HG03196 (cell line): ENCODE measurements at regions not wholly inside any gene's neighbourhood (a gene's known extent, or its start where the extent isn't known, plus 50 kb on each side); places are given as distances from the start of the nearest gene placed in this dataset.

Experiments used
- ATAC-seq: cut with Tn5 transposase; IDR thresholded peaks from one replicate; pipeline ENCODE4 v1.9.1; 2021; ENCODE audit not compliant: unreplicated experiment

DNA sequence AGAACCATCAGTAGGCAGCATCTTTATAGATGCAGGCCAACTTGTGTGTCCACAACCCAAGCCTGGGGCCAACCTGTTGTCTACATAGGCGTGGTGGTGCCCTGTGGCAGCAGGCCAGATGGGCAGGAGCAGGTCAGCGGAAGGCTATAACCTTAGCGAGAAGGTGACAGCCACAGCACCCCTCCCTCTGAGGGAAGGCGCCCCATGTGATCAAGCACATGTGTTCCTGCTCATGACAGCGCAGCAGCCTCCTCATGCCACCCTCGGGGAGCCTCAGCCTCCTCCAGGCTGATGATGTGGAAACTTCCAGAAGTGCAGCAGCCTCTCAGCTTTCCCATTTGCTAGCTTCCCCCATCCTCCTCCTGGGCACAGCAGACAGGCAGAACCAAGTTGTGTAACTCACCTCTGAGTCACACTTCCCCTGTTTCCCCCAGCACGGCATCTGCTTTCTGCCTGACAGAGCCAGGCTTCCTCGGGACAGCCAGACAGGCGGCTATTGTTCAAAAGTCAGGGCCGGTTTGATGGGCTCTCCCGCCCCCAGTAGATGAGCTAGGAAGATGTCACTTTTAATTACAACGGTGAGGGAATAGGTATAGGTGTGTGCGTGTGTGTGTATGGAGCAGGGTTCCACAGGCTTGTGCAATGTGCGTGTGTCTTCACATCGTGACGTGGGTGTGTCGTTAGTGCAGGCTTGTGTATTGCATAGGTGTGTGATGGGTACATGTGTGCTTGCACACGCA, 312.0 kb upstream of the ZMIZ1 start:
- no peak for ATAC-seq

DNA sequence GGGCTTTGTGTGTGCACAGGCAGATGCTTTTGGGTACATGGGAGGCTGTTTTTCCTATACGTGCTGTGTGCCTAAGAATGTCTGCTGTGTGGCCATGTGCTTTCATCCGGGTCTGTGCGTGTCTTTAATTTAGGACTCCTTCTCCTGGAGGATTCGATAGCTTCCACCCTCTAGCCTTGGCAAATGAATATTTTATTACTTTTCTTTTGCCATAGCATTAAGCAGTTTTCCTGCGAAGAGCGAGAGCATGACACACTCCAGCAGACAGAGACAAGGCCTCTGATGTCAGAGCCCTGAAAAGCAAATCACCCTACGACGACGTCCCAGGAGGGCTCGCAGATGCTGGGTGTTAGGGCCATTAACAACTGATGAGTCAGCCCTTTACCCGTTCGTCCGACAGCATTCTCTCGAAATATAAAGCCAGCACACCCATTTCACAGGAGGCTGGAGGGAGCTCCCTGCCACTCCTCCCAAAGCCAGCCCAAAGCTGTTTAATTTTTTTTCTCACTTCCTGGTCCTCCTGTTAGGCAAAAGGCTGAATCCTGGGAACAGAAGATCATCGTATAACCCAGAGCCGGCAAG, 311.3 kb upstream of the ZMIZ1 start:
- no peak for ATAC-seq

DNA sequence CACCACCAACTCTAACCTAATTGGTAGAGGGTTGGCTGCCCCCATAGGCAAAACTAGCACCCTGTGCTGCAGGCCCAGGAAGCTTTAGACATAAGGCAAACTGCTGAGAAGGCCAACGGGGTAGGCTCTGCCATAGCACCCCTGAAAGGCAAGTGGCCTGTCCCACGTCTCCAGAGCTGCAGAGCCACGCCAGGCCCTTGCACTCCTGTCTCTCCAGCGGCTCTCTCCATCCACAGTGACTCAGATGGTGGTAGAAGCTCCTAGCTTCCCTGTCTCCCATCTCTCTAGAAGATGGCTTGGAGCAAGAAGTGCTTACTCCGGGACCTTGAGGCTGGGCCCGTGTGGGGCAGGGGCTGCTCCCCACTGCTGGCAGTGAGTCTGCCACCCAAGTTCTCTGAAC, 310.6 kb upstream of the ZMIZ1 start:
- ATAC-seq: no peak

DNA sequence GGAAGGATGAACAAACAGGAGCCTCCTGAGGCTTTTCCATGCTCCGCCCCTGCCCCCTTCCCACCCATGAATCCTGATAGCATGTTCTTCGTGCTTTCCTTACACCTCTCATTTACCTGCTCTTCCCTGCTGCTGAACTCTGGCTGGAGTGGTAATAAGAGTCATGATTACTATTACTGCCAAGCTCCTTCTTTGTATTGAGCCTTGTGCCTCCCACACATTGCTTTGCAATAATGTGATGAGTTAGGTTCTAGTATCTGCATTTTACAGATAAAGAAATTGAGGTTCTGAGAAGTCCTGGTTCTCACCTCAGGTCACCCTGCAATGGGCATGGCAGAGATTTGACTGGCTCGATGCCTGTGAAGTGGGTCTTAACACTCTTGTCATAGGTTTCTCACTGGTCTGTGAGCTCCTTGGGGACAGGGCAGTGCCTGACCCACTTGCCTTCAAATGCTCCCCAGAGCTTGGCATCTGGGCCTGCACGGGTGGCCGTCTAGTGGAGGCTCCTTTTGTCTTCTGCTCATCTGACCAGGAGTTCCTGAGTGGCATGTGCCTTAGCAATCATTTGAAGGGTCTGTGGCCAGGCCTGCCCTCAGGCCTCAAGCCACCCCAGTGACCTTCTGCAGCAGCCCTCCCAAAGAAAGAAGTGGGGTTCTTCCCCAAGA, 309.2 kb upstream of the ZMIZ1 start:
- ATAC-seq: no peak

DNA sequence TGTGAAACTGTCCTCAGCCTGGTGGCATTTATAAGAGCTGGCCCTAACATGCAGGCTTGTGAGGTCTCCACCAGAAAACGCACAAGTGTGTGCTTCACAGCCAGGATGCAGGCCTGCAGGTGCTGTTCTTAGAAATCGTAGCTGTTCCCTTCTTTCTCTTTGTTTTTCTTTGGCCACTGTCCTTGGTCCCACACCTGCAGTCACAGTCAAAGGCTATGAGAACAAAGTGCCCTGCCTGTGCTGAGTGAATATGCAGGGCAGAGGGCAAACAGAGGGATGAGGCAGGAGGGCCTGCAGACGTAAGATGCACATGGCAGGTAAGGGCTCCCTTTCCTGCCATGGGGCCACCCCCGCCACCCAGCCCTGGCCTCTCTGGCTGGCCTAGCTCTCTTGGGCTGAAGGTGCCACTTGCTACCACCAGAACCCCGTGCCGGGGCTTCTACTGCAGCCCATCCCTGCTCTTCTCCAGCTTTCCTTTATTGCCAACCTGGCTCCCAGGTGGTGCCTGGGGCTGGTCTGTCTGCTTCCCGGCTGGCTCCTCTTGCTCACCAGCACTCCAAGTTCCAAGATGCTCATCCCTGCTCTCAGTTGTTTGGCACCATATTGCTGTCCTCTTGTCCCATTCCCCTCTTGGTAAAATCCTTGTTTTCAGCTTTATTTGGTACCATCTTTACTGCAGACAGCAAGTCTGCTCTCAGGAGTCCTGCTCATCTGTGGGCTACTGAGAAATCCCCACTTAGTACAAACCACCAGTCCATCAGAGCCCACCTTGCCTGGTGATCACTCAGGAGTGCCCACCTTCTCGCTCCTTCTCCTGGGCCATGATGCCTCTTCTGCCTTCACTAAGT, 308.1 kb upstream of the ZMIZ1 start:
- ATAC-seq: no peak

DNA sequence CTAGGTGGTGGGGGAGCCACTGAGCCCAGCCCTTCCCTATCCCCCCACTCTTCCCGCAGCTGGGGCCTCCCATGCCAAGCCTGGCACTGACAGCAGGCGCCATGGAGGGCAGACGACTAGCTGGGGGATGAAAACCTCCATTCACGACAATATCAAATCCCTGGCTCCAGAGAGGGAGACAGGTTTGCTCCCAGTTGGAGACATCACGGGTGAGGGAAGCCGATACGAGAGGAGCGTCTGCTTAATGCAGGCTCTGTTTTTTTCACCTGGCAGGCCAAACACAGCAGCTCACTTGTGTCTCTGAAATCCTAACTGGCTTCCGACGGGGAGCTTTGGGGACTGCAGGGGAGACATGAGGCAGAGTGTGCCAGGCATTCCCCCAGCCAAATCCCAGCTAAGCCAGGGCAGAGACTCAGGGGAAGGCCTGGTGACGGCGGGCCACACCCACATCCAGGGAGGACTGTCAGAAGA, 307.4 kb upstream of the ZMIZ1 start:
- ATAC-seq: no peak

DNA sequence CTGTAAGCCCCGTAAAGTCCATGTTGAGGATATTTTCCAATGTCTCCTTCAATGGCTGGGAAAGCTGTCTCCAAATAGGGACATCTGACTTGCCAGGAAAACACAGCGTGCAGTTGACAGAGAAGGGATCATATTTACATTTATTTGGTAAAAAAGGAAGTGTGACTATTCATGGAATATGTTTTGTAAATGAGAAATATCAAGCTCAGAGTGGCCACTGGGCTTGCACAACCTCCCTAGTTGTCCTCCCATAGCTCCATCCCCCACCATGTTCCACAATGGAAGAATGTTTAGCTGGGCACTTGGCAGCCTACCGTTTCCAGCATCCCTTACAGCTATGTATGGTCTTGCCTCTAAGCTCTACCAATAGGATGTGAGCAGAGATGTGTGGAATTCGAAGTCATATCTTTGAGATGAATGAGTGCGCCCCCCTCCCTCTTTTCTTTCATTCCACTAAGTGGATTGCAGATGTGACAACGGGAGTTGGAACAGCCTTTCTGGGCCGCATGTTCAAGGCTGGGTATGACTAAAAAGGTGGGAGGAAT, 306.6 kb upstream of the ZMIZ1 start:
- no peak for ATAC-seq

DNA sequence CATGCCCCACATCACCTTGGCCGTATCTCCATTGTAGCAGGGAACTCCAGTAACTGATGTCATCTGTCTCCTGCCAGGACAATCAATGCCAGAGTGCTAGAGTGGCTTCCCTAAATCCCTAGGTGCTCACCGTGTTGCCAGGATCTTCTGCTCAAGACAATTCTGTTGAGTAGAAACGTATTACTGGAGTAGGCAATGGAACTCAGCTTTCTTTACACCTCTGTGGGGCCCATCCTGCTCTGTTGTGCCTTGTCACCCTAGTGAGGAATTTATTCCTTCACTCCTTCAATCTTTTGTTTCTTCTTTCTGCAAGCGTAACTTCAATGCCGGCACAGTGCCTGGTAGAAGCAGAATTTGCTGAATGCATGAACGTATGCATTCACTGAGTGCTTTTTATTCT, 305.5 kb upstream of the ZMIZ1 start:
- no peak for ATAC-seq

DNA sequence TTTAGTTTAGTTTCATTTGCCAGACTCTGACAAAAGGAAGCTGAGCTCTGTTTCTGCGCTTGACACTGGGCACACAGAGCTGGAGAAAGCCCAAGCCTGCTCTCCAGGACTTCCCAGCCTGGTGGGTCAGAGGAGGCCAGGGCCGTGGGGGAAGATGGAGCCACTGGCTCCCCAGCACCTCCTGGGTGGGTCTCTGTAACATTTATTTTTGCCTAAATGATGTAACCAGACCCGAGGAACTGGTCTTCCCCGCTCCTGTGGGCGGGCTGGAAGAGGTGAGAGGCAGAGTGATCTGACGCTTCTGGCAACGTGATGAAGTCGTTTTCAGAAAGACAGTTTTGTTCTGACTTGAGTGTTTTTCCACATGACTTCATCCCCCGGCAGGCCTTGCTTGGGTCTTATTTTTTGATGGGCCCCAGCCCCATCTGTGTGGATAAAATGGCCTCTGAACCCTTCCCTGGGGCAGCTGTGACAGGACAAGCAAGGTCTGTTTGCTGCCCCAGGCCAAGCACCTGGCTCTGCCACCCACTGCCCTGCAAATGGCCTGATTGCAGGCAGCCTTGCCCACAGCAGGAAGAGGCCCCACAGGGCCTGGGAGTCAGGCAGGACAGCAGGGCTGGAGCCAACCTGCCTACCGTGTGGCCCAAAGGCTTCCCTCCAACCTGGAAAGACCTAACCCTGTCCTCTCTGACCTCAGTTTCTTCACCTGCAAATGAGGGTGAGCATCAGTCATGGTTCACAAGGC, 304.9 kb upstream of the ZMIZ1 start:
- ATAC-seq: no peak

DNA sequence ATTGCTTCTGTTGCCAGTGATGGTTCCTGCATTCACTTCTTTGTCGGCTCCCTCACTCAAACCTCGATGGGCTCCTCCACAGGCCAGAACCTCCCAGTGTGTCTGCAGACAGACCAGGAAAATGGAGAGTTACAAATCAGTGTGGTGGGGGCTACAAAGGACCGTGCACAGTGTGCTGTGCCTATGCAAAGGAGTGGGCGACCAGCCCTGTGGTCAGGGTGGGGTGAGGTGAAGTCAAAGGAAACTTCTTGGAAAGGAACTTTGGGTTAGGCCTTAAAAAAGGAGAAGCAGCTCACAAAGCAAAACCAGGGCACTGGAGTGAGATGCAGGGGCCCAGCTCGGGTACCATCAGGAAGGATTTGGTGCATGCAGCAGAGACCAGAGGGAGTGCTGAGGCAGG, 304.3 kb upstream of the ZMIZ1 start:
- ATAC-seq: no peak

DNA sequence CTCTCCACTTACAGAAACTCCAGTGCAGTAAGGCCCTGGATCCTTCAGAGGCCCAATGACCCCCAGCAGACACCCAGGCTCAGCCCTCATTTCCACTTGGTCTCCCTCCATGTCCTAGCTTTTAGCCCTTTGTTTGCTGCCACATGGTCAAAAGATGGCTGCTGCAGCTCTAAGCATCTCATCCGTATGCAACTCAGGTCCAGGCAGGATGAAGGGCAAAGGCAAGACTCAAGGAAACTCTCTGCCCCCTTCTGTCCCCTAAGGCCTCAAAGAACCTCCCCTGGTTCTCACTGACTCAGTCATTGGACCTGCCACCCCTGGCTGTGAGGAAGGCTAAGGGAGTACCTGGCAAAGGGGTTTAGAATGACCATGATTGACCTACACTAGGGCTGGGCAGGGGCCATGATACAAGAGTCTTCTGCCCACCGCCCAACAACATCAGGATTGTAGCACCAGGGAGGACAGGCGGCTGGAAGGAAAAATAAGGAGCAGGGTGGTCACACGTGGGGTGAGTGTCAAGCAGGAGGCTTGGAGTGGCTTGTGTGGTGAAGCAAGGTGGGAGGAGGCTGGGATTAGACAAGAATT, 303.8 kb upstream of the ZMIZ1 start:
- ATAC-seq: no peak

DNA sequence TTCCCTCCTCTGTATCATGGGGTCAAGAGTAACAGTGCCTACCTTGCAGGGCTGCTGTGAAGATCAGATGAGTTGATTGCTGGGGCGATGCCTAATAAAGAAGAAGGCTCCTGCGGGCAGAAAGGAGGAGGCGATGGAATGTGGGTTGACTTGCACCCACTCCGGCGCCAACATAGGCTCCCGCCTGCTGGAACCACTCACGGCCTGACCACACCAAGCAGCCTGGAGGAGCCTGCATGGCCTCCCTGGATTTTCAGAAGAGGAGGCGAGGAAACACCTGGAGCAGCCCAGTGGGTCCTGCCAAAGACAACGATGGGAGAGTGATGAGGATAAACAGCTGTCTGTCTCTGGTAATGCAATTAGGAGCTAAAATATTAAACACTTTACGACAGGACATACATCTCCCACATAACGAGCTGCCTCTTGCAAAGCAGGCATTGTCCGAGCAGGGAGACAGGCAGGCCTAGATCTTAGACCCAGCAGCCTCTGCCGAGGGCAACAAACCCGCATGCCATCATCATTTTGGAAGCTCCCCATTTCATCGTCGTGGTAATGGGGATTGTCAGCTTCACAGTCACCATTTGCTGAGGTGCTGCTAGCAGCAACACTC, 302.9 kb upstream of the ZMIZ1 start:
- ATAC-seq: no peak

DNA sequence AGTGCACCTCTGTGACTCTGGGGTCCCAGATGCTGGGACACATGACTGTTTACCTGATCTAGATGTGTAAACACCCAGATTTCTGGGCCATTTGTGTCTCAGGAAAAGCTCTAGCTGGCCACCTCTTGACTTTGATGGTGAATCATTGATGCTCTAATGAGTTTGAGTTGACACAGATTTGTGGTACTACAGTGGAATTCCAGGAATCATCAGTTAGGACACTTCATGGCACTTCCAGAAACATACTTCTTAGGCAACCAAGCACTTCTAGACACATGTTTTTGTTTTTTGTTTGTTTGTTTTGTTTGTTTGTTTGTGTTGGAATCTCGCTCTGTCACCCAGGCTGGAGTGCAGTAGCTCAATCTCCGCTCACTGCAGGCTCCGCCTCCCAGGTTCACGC, 302.2 kb upstream of the ZMIZ1 start:
- no peak for ATAC-seq

DNA sequence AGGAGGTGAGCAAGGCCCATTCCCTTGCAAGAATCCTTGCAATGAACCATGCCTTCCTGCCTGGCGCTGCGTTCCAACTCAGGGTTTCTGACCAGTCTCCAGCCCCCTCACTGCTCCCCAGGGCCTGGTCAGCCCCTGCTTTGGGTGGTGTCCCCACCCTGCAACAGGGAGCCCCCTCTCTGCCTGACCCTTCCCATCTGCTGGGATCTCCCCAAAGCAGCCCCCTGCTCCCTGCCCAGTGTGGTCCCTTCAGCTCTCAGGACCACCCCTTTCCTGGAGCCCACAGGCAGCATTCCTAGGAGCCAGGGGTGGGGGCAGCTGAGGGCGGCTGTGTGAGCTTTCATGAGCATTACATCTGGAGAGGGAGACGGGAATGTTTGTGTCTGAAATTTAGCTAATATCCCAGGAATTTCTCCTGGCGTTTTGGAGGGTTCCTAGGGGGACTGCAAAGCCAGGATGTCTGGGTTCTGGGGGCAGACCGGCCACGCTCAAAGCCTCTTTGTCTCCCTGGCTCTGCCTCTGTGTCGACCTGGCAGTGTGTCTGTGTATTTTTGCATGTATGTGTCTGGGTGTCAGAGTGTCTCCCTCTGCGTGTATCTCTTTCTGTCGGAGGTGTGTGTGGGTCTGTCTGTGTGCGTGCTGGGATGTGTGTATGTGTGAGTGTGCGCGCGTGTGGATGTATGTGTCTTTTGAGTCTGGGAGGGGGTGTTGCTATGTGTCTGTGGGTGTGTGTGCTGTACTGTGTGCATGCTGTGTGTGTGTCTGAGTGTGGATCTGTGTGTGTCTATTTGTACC, 300.5 kb upstream of the ZMIZ1 start:
- no peak for ATAC-seq

DNA sequence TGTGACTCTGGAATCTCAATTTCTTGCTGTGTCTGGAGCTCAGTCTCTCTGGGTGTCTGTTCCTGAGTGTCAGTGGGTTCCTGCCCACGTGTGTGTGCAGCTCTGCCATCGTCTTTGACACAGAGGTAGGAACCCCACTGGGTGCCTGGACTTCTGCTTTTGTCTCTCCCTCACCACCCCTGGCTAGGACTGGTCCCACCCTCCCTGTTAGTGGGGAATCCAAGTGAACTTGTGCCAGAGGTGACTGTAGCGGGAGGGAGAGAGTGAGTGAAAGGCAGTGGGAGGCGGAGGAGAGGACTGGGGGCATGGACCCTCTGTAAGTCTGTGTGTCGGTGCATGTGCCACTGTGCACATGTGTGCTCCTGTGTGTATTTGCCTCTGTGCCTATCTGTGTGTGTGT, 299.9 kb upstream of the ZMIZ1 start:
- ATAC-seq: no peak

DNA sequence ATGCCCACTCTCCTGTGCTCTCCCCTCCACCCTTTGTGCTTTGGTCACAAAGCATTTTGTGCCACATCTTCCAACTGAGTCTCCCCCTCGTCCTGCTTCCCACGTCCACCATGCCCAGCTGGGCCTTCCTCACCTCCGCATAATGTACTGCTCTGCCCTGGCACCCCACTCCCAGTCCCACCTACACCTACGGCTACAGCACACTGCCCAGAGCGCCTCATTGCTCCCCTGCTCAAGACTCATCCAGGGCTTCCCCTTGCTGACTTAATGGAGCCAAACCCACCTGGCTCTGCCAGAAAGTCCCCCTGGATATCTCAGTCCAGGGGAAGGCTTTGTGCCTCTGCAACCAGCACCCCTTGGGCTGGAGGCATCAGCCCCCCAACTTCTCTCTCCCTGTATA, 299.2 kb upstream of the ZMIZ1 start:
- ATAC-seq: no peak

DNA sequence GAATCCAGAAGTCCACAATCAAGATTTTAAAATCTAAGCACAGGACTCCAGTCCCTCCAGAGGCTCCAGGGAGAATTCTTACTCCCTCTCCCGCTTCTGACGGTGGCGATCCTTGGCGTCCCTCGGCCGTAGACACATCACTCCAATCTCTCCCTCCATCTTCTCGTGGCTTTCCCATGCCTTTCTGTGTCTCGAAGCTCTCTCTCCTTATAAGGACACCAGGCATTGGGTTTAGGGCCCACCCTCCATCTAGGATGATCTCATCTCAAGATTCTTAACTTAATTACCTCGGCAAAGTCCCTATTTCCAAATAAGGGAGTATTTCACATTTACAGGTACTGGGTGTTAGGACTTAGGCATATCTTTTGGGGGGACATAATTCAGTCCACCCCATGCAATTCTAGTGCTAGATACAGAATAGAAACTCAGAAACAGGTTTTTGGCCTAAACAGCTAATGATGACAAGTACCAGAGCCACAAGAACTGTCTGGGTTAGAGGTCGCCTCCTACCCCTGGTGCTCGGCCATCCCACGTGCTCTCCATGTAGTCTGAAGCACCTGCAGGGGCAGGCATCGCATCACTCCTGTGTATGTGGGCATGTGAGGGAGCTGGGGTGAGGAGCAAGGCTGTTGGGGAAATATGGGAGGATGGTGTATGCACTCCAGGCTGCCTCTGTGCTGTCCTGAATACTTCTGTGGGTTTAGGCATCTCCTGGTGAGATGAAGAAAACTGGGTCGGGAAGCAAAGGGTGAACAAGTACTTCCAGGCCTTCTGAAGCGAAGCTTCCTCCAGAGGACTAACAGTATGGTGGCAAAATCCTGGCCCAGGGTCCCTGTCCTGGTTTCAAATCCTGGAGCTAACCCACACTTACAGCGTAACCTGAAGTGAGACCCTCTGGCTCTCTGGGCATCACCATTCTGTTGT, 298.3 kb upstream of the ZMIZ1 start:
- ATAC-seq: no peak

DNA sequence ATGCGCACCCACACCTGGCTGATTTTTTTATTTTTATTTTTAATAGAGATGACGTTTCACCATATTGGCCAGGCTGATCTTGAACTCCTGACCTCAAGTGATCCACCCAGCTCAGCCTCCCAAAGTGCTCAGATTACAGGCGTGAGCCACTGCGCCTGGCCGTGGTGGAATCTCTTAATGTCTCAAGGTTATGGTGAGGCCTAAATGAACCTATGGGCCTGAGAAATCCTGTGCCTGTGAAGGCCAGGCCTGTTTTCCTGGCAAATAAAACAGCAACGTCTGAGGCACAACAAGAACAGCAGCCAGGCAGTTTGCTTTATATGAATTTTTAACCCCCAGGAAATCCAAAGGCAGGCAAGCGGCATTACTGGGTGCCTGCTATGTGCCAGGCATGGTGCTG, 297.5 kb upstream of the ZMIZ1 start:
- no peak for ATAC-seq
